HG03159 (cell line): ENCODE measurements at regions not wholly inside any gene's neighbourhood (a gene's known extent, or its start where the extent isn't known, plus 50 kb on each side); places are given as distances from the start of the nearest gene placed in this dataset.
"Not testable (repeated sequence)": the region's sequence is repeated elsewhere in the genome, so short reads cannot be mapped to it uniquely, and the experiment has no call there.

Experiments
- ATAC-seq: cut with Tn5 transposase; IDR thresholded peaks from one replicate; pipeline ENCODE4 v1.9.1; 2021; ENCODE audit warnings: mild to moderate bottlenecking, moderate library complexity; ENCODE audit not compliant: unreplicated experiment

DNA sequence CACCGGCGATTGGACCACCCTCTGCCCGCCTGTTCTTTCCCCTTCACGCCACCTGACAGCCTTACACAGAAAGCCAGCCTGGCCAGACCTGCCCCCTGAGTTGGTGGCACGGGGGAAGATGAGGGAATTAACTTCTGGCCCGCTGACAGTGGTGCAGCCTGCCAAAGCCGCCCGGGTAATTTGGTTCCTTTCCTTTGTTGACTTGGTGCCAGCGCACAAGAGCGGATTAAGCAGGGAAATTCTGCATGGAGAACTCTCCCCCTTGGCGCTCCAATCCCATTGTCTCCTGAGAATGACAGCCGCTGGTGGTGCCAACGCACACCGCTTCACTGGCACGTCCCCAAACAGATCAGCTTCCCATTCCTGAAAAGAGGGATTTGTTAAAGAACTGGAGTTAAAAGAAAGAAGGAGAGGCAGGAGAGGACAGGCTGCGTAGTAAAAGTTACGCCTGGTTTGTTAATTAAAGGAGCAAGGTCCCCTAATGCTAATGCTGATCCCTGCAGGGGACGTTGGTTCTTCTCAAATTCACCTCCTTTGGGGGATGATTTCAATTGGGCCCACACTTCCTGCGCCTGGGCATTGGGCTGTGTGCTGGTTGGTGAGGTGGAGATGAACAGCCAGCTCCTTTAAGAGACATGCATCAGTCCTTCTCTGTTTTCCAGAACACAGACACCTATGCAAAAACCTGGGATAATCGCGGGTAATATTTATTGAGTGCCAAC lies 286.8 kb downstream of the MYCN start:
- ATAC-seq = no peak

DNA sequence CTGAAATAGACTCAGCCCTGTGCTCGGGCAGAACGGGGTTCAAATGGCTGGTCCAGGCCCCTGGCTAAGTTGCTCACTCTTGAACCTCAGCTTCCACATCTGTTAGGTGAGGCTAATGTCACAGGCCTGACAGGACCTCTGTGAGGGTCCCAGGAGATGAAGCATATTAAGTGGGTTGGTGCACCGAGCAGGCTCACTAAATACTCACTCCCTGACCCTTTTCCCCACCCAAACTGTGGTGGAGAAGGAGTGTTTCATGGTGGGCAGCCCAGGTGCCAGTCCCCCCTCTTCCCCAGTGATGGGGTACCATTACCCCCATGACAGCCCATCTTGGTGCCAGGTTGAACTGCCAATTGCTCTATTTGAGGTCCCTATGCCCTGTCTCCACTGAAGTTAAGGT lies 286.0 kb downstream of the MYCN start:
- ATAC-seq = no peak

DNA sequence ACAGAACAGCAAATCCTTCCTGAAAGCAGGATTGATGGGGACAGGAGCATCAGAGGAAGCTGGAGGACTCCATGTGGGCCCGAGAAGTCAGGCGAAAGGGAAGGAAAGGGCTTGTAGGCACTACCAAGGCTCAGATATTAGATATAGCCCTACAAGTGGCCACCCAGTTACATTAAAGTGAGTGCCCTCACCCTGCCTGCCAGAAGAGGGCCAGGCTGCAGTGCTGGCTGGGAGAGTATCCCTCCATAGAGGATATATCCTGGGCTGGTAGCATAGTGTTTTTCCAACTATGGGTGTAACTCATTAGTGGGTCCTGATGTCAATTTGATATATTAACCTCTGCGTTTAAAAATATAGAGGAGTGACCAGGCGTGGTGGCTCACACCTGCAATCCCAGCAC lies 285.2 kb downstream of the MYCN start:
- ATAC-seq = no peak

DNA sequence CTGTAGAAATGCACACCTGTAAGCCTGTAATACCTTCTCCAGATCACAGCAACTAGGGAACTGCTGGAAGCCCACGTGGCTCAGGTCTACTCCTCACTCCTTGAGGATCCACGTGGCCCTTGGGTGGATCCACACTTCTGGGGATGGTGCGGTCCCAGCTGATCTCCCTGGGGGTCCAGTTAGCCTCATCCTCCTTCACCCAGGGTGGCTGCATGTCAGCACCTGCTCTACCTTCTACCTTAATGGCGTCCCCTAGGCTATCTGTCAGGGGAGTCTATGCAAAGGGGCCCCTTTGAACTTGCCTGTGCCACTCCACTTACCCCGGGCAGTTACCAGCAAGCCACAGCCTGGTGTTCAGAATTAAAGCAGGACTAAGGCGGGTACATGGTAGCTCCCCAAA lies 284.7 kb downstream of the MYCN start:
- ATAC-seq = no peak

DNA sequence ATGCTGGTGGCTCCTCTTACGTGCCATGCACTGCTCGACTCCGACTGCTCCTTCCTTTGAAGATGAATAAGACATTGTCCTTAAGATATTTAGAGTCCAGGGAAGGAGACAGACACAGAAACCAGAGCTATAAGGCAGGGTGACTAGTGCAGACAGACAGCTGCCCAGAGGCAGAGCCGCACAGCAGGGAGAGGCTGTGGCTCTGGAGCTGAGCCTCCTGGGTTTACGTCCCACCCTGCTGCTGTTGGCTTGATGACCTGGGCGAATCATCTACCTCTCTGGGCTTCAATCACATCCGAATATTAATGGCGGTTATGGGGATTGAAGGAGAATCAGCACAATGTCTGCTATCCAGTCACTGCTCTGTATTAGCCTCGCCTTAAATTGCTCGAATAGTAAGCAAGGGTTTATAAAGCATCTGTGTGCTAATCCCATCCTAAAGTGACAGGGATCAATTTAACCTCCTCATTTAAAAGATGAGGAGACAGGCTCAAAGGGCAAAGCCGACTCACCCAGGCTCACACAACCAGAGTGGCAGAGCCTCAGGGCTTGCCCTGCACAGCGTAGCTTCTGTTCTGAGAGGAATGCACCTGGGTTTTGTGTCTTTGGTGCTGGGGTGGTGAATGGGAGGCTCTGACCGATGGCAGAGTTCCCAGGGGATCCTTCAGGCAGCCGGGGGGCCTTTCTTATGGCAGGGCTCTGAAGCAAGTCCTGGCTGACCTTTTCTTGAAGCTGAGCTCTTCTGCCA lies 284.1 kb downstream of the MYCN start:
- ATAC-seq = no peak

DNA sequence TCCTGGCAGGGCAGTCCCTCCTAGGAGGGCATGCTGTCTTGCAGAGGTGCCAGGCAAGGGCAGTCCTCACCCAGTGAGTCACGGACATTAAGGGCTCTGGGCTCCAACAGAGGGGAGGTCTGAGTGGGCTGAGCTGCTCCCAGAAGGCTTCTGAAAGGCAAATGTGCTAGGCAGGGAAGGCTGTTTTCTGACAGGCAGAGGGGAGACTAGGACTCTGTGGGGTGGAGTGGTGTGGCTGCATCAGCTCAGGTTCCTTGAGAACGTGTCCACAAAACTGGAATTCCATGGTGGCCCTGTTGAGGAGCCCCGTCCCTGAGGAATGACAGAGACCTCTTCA lies 283.5 kb downstream of the MYCN start:
- ATAC-seq = no peak

DNA sequence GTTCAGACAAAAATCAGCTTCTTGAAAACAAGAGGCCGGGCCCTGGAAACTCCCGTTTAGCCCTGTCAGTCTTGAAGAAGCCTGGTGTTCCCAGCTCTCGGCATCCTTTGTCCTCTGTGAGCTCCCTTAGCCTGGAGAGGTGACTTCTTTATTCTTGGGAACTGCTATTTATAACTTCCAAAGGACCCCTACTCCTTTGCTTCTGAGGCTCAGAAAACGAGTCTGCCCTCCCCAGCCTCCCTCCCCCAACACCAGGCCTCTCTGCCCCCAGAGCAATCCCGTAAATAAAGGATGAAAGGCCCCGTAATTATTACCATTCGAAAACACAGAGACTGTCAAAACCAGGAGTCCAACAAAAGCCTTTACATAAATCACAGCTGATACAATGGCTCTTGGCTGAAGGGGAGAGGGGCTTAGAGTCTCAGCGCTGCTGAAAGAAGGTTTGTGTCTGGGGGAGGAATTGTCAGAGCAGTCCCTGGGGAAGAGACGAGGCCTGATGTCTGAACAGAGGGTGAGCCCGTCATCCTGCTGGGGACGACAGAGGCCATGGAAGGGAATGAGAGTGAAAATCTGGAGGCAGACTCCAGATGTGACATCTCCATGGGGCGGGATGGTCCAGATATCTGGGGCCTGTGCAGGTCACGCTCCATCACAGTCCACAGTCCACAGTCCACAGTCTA lies 283.0 kb downstream of the MYCN start:
- ATAC-seq = no peak

DNA sequence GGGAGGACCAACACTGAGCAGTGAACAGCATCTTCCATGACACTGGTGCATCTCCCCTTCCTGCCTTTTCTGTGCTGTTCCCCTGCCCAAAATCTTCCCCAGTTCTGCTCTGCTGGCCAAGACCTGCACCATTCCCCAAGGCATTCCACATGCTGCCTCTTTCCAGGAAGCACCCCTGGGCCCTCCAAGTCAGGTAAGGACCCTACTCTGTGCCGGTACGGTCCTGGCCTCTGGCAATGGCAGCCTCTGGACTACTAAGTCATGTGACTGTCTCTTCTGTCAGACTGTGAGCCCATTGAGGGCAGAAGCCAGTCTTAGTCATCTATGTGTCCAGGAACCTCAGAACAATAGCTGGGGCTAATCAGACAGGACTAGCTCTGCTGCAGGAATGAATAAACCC lies 282.0 kb downstream of the MYCN start:
- ATAC-seq = no peak

DNA sequence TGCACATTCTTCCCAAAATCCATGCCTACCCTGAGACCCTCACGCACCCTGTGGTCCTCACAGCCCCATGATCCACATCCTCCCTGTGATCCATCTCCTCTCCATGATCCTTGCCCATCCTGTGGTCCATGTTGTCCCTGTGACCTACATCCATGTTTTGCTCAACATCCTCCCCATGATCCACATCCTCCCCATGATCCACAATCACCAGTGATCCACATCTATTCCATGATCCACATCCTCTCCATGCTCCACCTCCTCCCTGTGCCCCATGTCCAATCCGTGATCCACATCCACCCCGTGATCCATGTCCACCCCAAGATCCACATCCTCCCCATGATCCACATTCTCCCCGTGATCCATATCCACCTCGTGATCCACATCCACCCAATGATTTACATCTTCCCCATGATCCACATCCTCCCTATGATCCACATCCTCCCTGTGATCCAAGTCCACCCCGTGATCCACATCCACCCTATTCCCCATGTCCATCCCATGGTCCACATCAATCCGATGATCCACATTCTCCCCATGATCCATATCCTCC lies 281.2 kb downstream of the MYCN start:
- no peak for ATAC-seq

DNA sequence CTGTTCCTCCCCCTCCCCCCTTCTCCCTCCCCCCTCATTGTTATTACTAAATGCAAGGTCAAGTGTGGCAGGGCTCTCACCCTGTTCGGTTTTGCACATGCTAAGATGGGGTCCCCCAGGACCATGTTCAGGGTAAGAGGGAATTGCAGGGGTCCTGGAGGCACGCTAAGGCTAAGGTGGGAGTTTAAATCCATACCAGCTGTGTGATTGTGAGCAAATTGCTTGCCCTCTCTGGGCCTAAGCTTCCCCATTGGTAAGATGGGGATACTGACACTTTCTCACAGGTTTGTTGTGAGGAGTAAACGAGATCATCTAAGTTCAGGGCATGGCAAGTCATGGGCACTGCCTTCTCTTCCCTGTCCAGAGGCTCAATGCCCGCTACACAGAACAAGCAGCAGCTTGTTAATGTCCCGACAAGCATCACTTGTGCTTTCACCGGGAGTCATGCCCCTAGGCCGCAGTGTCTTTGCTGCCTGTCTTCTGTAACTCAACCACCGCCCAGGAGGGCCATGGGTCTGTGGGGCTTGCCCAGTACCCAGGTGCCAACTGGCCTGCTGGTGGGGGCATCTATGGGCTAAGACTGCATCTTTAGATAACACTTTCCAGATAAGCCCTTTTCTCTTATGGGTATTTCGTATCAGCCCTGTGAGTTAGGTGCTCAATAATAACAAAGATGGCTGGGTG lies 279.1 kb downstream of the MYCN start:
- no peak for ATAC-seq

DNA sequence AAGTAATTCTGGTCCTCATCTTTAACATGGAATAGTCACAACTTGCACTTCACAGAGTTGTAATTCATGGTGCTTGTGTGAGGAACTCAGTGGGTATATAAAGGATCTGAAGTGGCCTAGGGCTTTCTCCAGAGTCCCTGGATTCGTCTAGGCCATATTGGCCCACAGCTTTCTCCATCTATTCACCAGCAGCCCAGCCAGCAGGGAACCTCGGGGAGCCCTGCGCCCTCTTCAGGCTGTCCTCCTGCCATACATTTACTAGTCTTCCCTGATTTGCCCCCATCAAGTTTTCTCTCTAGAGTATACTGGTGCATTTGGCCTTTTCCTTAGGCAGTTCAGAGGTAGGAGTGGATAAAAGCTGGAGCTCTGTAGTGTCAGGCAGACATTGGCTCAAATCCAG lies 278.3 kb downstream of the MYCN start:
- no peak for ATAC-seq

DNA sequence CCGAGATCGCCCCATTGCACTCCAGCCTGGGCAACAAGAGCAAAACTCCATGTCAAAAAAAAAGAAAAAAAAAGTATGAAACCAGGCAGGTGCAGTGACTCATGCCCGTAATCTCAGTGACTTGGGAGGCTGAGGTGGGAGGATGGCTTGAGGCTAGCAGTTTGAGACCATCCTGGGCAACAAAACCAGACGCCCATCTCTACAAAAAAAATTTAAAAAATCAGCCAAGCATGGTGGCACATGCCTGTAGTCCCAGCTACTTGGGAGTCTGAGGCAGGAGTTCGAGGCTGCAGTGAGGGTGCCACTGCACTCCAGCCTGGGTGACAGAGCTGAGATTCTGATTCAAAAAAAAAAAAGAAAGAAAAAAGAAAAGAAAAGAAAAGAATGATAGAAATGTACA lies 277.8 kb downstream of the MYCN start:
- ATAC-seq = no peak

DNA sequence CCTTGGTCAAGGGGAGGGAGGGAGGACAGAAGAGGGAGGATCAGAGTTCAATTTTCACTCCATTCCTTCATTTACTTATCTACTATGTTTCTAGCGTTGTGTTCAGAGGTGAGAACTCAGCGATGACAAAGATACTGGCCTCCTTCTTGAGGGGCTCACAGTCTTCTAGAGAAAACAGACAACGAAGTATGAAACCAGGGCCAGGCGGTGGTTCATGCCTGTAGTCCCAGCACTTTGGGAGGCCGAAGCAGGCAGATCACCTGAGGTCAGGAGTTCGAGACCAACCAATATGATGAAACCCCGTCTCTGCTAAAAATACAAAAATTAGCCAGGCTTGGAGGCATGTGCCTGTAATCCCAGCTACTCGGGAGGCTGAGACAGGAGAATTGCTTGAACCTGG lies 277.4 kb downstream of the MYCN start:
- not testable (repeated sequence) for ATAC-seq

DNA sequence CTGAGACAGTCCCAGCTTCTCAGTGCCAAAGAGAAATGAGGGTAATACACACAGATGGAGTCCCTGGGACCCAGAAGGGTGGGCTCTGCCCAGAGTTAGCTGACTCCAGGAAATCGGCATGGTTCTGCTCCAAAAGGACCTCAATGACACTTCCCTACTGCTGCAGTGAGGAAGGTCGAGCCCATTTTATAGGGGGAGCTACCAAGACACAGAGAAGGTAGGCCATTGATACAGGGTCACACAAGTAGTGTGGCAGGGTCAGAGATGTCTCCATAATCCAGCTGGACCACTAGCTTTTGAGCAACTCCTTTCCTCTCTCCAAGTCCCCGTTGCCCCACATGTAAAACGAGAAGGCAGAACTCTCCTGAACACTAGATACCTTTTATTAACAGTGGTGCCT lies 276.9 kb downstream of the MYCN start:
- no peak for ATAC-seq

DNA sequence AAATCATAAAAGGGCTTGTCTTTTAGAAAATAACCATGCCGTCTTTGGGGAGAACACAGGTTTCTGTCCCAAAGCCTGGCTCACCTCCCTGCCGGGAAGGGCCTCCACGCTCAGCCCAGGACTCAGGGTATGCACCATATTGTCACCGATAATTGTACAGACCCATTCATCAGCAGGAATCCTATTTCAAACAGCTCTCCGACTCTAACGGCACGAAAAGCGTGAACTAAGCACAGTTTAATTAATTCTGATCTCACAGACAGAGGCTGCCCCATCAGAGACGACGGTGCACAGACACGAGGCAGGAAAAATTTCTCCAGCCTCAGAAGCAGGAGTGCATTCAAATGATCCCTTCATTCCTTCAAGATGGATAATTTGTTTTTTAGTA lies 276.2 kb downstream of the MYCN start:
- ATAC-seq = no peak

DNA sequence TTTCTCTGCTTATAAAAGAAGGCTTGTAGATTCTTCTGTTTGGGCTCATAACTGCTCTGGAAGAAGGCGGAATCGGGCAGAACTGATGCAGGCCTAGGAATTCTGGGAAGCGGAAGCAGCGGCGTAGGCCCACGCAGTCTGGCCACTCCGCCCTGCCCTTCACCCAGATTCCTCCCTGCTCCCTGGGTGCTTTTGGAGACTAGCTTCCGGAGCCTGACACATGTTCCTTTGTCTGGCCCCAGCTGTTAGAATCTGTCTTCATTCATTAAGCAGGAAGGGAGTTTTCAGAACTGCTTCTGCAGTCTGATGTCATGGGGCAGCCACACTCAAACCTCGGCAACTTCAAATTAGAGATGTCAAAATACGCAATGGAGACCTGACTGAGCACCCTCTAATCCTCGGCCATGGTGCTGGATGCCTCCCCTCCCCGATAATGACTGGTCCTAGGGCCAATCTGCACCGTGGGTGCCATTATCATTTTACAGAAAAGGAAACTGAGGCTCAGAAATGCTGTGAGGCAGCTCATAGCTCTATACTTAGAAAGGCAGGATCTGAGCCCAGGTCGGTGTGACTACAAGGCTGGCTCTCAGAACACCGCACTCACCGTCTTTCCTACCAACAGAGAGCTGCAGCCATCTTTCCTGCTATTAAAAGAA lies 275.7 kb downstream of the MYCN start:
- no peak for ATAC-seq

DNA sequence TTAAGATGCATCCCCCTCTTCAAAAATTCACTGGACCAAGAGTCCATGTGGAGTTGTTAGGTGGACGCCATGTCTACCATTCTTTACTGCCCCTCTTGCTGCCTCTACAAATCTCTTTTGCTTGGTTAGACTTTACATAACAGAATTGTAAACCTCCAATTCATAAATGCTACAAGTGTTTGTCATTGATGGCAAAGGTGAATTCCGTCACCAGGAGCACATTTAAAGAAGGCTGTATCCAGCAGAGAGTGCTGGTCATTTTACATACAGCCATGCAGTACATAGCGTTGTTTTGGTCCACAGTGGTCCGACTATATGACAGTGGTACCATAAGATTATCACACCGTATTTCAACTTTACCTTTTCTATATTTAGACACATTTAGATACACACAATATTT lies 274.5 kb downstream of the MYCN start:
- ATAC-seq = no peak

DNA sequence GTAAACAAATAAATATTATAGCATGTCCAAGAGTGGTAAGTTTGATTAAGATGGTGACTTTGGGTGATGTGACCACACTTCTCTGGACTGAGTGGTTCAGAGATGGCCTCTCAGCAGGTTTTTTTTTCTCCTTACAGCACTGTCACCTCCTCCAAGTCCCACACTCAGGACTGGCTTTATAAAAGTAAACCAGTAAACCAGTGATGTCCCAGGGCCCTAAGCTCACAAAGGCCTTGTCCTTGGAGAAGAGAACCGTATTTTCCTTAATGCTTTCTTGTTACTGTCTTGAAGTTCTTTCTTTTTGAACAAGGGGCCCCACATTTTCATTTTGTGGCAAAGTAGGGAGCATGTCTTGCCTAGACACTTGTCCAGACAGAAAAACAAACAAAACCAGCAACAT lies 274.0 kb downstream of the MYCN start:
- ATAC-seq = no peak

DNA sequence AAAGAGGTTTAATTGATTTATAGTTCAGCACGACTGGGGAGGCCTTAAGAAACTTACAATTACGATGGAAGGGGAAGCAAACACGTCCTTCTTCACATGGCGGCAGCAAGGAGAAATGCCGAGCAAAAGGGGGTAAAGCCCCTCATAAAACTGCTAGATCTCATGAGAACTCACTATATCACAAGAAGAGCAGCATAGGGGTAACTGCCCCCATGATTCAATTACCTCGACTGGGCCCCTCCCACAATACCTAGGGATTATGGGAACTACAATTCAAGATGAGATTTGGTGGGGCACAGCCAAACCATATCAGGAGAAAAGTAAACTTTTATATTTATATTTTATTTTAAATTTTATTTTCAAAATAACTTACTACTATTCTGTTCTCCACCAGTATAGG lies 272.0 kb downstream of the MYCN start:
- no peak for ATAC-seq

DNA sequence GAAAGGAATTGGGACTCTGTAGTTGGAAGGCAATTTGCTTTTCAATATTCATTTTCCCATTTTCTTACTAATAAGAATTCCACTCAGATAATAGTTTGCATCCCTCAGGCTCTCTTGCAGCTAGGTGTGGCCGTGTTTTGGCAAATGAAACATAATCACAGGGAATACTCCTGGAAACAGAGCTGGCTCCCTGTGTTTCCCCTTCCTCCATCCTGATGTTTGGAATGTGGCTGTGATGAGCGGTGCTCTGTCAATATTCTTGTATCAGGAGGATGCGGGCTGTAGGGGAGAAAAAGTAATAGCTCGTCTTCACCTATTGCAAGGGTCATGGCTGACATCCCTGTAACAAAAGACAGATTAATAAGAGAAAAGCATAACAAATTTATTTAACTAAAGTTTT lies 271.0 kb downstream of the MYCN start:
- ATAC-seq = no peak

DNA sequence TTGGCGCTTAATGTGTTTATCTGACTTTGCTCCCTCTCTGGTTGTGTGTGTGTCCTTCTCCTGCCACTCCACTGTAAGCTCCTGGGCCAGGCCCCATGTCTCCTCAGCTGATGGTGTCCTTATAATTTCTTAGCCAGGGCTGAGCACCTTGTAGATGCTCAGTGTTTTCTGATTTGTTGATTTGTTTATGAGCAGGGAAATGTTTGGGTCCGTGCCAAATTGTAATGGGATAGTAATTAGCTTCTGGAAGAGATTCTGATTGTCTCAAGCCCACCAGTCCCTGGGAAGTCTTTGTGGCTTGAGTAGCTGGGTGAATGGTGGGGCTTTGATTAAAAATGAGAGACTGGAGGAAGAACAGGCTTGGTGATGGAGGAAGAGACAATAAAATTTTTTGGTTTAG lies 270.5 kb downstream of the MYCN start:
- no peak for ATAC-seq
